ENCODE measurements at regions not wholly inside any gene's neighbourhood (a gene's known extent, or its start where the extent isn't known, plus 50 kb on each side); places are given as distances from the start of the nearest gene placed in this dataset.

DNA sequence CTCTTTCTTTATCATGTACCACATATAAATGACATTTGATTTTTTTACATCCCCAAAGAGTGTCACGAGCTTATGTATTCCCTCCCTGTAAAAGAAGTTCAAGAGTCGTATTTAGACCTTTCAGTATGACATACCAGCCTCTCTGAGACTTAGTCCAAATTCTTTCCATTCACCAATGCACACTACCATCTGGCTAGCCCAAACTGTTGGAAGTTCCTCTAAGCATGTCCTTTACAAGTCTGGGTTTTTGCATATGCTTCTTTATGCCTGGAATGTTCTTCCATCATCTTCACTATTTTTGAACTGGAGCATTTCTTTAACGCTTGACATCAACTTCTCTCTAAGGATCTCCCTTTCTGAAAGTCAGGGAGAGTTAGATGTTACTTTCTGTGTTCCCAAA is 68.5 kb upstream of the RGS6 start:
- TF ChIP-seq, protein P1, sequence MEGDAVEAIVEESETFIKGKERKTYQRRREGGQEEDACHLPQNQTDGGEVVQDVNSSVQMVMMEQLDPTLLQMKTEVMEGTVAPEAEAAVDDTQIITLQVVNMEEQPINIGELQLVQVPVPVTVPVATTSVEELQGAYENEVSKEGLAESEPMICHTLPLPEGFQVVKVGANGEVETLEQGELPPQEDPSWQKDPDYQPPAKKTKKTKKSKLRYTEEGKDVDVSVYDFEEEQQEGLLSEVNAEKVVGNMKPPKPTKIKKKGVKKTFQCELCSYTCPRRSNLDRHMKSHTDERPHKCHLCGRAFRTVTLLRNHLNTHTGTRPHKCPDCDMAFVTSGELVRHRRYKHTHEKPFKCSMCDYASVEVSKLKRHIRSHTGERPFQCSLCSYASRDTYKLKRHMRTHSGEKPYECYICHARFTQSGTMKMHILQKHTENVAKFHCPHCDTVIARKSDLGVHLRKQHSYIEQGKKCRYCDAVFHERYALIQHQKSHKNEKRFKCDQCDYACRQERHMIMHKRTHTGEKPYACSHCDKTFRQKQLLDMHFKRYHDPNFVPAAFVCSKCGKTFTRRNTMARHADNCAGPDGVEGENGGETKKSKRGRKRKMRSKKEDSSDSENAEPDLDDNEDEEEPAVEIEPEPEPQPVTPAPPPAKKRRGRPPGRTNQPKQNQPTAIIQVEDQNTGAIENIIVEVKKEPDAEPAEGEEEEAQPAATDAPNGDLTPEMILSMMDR (IDR thresholded peaks at IDR 0.05; ENCODE audit: insufficient read depth, low read length, poor library complexity, severe bottlenecking) = no peak
- no peak for TF ChIP-seq EZH2phosphoT487 (conservative IDR thresholded peaks at IDR 0.05; ENCODE audit: low read length)

All from SU-DHL-6 (cell line).